ENCODE measurements at regions not wholly inside any gene's neighbourhood (a gene's known extent, or its start where the extent isn't known, plus 50 kb on each side); places are given as distances from the start of the nearest gene placed in this dataset.

DNA sequence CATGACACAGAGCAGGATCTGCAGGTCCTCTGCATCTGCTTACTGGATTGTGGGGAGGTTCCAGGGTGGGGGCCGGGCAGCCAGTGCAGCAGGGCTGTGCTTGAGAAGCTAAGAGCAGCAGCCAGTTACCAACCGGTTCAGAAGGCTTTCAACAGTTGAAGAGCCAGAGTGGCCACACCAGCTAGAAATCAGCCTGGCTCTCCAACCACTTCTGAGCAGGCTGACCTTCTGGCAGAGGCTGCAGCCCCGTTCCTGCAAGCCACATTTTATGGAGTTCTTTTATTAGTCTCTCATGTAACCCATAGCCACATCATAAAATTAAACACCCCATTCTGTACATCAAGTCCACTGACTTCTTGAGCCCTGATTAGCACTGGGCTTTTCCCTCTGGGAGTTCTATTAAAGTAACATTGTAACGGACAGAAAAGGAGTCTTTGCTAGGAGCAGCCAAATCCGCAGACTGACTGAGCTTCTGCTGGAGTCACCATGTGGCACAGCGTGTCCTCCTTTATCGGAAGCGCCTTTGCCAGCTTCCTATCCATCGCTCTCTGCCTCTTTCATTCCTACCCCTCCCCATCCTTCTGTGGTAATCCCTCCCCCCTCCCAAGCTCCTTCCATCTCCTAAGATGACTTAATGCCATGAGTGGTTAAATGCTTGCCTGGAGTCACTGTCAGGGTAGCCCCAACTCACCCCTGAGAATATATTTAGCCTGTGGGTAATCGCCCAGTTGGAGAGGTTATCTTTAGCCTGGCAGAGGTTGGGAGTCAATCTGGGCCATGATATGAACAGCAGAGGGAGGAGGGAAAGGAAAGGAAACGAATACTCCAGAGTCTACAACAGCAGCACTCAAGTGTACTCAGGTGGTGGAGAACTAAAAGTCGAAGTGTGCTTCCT is 138.5 kb upstream of the HES1 start:
- no peak for DNase-seq

DNA sequence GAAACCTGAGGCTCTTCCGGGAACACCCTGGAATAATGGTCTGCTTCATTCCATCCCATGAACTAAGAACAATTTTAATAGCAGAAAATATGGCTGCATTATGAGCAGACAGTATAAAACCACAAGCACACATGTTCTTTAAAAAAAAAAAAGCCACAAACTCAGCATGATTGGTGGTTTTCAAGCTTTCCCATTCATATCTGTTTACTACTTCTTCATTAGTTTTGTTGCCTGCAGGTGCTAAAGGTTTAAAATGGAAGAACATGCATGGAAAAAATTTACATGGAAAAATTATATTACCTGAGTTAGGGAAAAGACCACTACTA is 137.9 kb upstream of the HES1 start:
- no peak for DNase-seq

DNA sequence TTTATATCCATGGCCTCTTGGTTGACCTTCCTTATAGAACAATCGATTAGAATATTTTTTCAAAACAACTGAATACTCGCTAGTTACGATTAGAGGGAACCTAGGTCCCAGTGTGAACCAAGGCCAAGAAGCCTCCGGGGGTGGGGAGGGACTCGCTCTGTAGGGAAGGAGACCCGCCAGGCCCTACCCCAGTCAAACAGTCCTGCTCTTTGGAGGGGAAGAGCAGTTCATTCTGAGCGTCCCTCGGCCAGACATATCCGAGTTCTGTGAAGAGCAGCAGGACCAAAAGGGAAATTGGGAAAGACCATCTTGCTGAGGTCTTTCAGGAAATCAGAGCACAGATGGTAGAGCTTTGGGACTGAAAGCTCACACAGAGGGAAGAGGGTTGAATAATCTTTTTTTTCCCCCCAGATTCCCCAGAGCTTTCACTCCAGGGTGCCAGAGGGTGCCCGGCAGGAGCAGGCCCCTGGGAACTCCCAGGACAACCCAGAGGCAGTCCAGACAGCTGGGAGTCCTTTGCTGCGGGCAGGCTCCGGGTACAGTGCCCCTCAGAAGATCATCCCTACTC is 137.2 kb upstream of the HES1 start:
- no peak for DNase-seq

DNA sequence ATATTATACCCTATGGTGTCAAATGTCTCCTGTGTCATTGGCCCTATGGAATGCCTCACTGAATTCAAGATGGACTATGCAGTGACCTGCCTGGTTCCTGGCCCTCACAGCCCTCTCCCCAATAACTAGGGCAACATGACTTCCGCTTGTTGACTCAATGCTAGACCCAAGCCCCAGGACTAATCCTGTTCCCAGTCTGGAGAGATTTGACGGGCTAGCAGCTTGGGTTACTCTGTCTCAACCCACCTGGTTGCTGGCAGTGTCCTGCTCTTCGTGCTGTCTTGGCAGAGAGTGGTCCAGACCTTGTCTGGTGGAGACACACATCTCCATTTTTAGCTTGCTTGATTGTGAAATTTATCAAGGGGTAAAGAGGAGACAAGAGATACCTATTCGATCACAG is 135.8 kb upstream of the HES1 start:
- no peak for DNase-seq

DNA sequence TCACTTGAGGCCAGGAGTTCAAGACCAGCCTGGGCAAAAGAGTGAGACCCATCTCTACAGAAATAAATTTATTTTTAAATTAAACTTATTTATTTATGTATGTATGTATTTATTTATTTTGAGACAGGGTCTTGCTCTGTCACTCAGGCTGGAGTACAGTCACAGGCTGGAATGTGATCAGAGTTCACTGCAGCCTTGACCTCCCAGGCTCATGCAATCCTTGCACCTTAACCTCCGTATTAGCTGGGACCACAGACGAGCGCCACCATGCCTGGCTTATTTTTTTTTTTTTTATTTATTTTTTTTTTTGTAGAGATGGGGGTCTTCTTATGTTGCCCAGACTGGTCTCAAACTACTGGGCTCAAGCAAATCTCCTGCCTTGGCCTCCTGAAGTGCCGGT is 135.2 kb upstream of the HES1 start:
- DNase-seq, result no peak

DNA sequence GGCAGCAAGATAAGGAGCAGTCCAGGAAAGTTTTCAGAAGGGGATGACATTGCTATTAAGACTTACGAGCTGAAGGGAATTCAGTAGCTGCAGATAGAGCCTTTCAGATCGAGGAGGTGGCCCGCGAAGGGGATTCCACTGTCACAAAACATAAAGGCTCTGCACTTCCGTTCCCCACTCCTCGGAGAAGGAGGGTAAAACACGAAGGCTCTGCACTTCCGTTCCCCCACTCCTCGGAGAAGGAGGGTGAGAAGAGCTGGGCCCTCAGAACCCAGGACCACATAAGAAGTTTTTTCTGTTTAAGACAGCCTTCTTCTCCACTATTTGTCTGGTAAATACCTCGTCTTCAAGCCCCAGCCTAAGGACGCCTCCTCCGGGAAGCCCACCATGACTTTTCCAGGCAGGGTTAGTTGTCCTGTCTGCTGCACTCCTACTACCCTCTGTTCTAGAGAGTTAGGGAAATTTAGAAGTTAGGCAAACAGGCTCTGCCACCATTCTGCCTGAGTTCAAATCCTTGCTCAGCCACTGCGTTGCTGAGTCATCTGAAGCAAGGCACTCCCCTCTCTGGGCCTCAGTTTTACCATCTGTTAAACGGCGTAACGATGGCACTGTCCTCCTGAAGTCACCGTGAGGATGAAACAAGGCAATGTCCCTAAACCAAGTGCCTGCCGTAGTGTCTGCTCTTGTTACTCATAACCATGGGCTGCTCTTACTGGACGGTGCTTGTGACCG is 134.1 kb upstream of the HES1 start:
- no peak for DNase-seq

DNA sequence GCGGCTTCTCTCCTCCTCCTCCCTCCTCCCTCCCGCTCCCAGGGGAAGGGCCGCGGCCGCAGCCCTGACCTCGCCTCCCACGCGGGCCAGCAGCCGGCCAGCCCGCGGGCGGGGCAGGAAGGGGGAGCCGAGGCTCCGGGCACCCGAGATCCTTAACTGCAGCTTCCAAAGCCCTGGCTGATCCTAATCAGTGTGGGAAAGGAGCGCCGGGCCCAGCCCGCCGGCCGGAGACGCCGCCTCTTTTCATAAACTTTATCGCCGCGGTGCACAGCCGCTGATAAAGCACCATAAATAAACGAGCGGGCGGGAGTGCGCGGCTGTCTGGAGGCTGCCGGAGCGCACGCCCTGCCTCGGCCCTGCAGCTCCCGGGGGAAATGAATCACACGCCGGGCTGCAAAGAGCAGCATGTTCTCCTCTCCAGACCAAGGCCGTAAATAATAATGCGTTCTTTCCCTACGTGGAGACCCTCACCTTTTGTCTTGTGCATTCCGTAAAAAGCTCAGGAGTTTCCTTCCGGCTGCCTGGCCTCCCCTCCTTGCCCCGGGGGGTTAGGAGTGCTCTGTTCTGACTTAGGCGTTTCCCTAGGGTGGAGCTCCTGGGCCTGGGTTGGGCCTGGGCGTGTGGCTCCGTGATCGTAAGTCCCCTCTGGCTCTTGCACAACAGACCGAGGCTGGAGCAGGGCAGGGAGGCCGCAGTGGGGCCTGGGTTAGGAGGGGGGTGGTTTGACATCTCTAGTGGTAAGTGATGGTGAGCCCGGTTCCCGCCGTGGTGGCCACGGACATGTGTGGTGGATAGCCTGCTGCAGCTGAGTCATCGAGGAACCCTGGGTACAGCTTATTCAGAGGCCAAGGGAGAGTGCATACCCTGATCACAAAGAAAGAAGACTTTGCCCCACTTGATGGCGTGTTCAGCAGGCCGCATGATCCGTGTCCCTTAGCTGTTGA is 132.6 kb upstream of the HES1 start:
- no peak for DNase-seq

DNA sequence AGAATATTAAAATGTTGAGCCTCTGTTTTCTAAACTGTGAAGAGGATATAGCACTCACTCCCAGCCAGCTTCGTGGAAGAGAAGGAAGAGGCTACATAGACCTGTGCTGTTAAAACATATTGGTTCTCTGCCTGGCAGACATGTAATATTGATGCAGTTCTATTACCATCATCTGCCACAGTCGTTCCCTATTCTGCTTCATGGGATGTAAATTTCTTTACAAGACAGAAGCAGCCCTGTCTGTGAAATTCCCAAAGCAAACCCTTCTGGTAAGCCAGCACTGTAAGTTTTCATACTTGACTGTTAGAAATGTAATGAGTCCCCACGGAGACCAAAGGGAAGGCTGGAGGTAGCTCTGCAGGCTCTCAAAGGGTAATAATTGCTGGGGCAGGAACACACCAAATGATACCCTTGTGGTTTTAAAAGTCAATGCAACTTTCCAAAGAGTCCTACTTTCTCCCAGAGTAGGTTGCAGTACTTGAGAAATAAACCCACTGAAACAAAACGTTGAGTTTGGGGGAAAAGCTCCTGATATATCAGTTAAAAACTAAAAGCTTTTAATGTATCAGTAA is 129.9 kb upstream of the HES1 start:
- DNase-seq, result no peak

DNA sequence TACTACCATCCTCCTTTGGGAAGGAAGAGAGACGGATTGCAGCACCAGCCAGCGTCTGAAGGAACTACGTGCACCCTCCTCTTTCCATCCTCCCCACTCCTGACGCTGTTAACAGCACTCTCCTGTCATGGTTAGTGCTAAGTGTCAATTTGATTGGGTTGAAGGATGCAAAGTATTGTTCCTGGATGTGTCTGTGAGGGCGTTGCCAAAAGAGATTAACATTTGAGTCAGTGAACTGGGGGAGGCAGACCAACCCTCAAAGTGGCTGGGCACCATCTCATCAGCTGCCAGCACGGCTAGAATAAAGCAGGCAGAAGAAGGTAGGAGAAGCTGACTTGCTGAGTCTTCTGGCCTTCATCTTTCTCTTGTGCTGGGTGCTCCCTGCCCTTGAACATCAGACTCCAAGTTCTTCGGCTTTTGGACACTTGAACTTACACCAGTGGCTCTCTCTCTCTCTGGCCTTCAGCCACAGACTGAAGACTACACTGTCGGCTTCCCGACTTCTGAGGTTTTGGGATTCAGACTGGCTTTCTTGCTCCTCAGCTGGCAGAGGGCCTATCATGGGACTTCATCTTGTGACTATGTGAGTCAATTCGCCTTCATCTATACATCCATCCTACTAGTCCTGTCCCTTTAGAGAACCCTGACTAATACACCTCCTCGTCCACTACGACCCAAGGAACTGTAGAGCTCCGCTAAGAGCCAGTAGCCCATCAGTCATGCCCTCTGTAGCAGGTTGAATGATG is 128.2 kb upstream of the HES1 start:
- DNase-seq, result no peak

DNA sequence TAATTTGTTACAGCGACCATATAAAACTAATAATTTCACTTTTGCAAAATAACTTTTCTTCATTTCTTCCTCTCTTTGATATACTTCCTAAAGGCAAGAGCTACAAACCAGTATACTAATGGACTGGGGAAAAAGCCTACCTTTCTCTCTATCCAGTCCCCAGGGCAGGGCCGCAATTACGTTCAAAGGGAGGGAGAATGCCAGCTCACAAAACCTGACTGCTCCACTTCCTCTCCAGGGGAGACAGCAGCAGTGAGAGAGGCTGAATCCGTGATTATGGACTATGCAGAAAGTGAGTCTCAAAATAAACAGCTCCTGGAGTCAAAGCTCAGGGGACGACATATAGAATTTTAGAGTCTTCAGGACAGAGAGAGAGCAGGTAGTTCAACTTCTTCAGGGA is 126.9 kb upstream of the HES1 start:
- DNase-seq, result no peak

DNA sequence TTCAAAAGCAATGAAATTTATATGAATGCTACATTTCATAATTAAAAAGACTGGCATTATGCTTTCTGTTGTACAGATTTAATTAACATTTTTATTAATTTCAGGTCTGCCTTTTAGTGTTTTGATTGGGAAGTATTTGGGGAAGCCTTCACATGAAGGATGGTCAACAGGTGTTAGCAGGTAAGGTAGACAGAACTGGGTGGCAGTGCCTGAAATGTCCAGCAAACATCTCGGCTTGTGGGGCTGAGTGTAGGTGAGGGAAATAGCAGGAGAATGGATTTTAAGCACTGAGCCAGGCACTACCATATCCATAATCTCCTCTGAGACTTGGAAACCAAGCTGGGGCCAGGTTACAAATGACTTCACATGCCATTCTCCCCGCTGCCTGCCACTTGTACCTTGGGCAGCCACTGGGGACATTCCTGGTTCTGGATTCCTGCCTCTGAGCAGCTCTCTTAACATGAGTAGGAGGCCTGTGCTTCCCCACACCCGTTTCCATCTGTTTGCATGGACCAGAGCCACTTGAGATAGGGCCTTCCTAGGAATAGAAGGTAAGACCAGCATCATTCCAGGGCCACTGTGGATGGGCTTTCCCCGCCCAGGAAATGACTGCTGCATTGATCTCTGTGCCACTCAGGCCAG is 125.9 kb upstream of the HES1 start:
- no peak for DNase-seq

DNA sequence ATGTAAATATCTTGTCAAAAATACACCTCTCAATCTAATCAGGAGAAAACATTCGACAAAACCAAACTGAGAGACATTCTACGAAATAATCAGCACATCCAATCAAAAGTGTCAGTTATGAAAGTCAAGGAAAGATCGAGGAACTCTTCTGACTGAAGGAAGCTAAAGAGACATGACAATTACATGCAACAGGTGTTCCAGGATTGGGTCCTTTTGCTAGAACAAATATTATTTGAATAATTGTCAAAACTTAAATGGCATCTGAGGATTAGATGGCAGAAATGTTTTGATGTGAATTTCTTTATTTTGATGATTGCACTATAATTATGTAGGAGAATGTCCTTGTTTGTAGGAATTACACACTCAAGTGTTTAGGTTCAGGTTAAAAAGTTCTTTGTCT is 124.1 kb upstream of the HES1 start:
- DNase-seq, result no peak

DNA sequence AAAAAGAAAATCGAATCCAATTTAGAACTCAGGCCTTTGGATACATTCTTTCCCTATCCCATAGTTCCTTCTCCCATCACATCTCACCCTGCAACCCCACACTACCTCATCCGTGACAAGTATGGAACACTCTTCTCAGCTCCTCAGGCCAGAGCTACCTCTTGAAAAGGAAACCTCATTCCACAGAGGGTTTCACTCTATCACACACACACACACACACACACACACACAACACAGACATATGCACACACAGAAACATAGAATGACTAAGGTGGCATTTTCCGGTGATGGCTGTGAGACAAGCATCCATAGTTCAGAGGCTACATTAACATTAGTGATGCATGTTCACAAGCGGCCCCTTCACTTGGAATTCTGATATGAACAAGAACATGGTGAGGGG is 122.0 kb upstream of the HES1 start:
- DNase-seq, result no peak

DNA sequence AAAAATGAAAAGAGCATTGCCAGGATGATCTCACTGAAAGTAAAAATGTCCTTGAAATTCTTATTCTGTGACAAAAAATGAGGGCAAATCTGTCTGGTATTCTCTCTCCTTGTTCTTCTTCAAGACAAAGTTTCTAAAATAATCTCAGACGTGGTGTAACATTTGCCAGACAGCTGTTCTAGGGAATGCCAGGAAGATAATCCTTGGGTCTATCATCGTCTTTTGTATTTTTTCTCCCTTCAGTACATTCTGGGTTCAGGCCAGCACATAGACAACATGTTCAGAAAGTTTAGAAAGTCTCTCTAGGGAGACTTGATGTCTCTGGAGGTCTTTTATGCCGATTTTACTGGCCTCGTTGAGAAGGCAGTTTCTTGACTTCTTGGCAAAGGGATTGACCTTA is 121.2 kb upstream of the HES1 start:
- DNase-seq, result no peak

DNA sequence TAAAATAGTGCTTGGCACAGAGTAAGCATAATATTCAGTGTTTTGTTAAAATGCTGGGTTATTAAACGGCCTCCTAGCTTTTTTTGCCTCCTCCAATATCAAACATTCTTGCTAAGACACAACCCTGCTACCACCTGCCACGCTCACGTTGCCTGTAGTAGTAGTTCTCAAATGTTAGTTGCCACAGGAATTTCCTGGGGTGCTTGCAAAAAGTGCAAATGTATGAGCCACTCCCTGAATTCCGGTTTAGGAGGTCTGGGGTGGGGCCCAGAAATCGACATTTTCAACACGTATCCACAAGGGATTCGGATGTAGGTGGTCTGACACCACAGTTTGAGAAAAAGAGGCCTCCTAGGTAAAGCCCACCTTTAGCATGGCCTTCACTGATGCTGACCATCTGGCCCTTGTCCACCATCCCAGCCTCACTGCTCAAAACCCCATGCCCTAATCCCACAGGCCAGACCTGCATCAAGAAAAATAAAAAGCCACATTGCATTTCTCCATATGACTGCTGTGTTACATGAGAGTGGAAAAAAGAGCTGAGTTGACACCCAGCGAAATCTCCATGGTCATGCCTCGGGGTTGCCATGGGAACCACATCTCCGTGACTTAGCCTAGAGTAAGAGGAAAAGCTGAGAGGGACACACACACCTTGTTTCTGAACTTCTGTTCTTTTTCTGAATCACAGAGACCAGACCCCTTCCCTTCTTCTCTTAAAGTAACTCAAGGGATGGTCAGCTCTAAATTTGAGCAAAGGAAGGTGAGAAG is 116.4 kb upstream of the HES1 start:
- no peak for DNase-seq

DNA sequence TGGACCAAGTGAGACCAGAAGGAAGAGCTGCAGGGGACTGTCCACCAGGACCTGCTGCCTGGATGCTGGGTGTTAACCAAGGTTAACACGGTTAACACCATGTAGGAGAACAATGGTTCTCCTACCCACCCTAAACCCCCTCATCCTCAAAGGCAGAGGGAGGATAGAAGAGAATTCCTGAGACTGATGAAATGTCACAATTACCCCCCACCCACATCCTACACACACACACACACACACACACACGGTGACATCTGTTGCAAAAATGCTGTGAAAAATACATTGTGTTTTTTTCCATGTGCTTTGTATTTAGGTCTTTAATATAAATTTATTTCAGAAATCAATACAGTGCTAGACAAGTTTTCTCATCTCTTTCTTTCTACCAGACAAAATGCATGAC is 113.9 kb upstream of the HES1 start:
- no peak for DNase-seq

DNA sequence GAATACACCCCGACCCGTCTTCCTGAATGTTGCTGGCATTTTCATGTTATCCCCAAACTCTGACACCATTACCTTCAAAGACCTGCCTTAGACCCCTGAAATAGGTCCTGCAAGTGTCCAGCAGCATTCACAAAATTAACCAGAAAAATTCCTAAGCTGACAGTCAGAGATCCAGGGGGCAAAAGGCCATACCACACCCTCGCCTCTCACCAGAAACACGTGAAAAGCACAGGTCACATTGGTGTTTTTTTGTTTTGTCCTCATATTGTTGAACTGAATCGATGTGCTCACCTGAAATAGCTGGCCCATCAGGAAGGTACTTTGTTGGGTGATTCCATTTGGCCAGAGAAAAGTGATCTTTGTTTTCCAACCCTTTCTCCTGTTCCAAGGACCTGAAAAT is 113.1 kb upstream of the HES1 start:
- DNase-seq, result no peak

DNA sequence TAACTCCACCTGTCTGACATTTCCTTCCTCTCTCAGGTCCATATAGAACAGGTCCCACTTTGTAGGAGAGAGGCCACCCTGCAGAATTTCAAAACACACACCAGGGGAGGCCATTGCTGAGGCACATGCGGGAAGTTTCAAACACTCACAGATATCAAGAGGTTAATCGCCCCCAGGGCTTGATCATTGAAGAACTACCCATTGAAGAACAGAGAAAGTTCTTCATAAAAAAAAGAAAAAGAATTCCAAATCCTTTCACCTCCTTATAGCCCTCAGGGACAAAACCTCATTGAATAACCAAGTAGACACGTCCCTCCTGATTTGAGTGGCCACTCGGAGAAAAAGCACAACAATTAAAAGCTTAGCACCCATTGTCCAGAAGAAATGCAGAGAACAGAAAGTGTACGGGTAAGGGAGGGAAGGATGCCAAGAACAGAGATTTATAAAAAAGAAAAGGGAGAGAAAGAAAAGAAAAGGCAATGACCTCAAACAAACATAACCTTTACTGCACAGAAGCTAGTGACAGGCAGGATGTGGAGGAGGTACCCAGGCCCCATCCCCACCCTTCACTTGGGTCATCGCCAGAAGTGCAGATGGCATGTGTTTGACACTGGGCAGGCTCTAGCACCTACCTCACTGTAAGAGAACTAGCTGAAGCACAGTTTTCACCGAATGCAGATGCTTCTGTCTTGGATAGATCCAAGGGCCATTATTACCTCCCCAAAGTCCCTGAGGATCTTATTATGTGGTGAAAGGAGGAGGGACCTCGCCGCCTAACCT is 112.3 kb upstream of the HES1 start:
- no peak for DNase-seq

DNA sequence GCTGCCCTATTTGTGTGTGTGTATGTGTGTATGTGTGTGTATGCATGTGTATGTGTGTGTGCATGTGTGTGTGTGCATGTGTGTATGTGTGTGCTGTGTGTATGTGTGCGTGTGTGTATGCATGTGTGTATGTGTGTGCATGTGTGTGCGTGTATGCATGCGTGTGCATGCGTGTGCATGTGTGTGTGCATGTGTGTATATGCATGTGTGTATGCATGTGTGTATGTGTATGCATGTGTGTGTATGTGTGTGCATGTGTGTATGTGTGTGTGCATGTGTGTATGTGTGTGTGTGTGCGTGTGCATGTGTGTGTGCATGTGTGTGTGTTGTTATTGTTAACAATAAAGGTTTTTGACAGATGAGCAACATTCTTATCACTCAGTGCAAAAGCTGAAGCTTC is 110.8 kb upstream of the HES1 start:
- DNase-seq, result no peak

DNA sequence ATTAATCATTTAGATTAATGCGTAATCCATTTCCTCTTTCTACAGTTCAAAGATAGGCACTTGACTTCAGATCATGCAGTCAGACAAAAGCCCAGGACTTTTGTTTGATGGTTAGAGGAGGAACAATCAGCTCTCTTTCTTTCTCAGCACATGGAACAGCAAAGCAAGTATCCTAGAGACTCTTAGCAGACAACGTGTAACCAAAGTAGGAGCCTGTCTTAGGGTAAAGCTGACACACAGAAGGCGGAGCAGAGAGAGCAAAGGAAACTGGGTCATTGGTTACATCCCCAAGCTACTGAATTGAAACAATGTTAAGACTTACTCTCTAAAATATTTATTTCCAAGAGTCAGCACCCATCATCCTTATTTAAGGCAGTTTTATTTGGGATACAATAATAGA is 110.0 kb upstream of the HES1 start:
- no peak for DNase-seq
